T-helper 1 cell treated with Interleukin-12 subunit alpha and Interleukin-12 subunit beta and Interleukin-4 antibody, amounts not matched to agents 30 ng/mL and 1 ng/mL, for 36 hours (primary cell): ENCODE measurements at regions not wholly inside any gene's neighbourhood (a gene's known extent, or its start where the extent isn't known, plus 50 kb on each side); places are given as distances from the start of the nearest gene placed in this dataset.
"Not testable (repeated sequence)": the region's sequence is repeated elsewhere in the genome, so short reads cannot be mapped to it uniquely, and the experiment has no call there.

Source experiments
- intact Hi-C: fragments of 100-400 bp; cut with micrococcal nuclease; formaldehyde crosslinking; loops from one replicate; pipeline ENCODE4 v1.15.1; 2024

GRCh38 chr5:57768745-57769144, 286.1 kb upstream of the ACTBL2 start:
- intact Hi-C loops, result no loop called here

GRCh38 chr5:57764479-57765089, 282.0 kb upstream of the ACTBL2 start:
- intact Hi-C loops, result no loop called here

GRCh38 chr5:57761513-57761912, 278.9 kb upstream of the ACTBL2 start:
- intact Hi-C loops, result no loop called here

- intact Hi-C loops, result no loop called here
Observed at GRCh38 chr5:57754616-57755015, 272.0 kb upstream of the ACTBL2 start.

GRCh38 chr5:57753446-57753845, 270.8 kb upstream of the ACTBL2 start:
- intact Hi-C loops, result no loop called here

- intact Hi-C loops, result no loop called here
Observed at GRCh38 chr5:57751710-57752109, 269.1 kb upstream of the ACTBL2 start.

GRCh38 chr5:57750891-57751290, 268.3 kb upstream of the ACTBL2 start:
- intact Hi-C loops, result no loop called here

- intact Hi-C loops, result no loop called here
Observed at GRCh38 chr5:57750282-57750681, 267.7 kb upstream of the ACTBL2 start.

GRCh38 chr5:57749396-57749795, 266.8 kb upstream of the ACTBL2 start:
- intact Hi-C loops, result no loop called here

- intact Hi-C loops, result no loop called here
Observed at GRCh38 chr5:57745700-57746651, 263.4 kb upstream of the ACTBL2 start.

- intact Hi-C loops, result no loop called here
Observed at GRCh38 chr5:57745029-57745428, 262.4 kb upstream of the ACTBL2 start.

- intact Hi-C loops, result no loop called here
Observed at GRCh38 chr5:57741336-57741735, 258.7 kb upstream of the ACTBL2 start.

- intact Hi-C loops, result no loop called here
Observed at GRCh38 chr5:57738787-57739186, 256.2 kb upstream of the ACTBL2 start.

- intact Hi-C loops, result no loop called here
Observed at GRCh38 chr5:57738301-57738700, 255.7 kb upstream of the ACTBL2 start.

- intact Hi-C loops, result no loop called here
Observed at GRCh38 chr5:57736716-57737115, 254.1 kb upstream of the ACTBL2 start.

GRCh38 chr5:57735279-57736153, 252.9 kb upstream of the ACTBL2 start:
- intact Hi-C loops, result not testable (repeated sequence)

- intact Hi-C loops, result no loop called here
Observed at GRCh38 chr5:57734296-57734695, 251.7 kb upstream of the ACTBL2 start.

GRCh38 chr5:57727591-57727990, 245.0 kb upstream of the ACTBL2 start:
- intact Hi-C loops, result no loop called here

GRCh38 chr5:57725658-57726504, 243.3 kb upstream of the ACTBL2 start:
- intact Hi-C loops, result no loop called here

GRCh38 chr5:57724836-57725235, 242.2 kb upstream of the ACTBL2 start:
- intact Hi-C loops, result no loop called here

- intact Hi-C loops, result no loop called here
Observed at GRCh38 chr5:57721226-57721625, 238.6 kb upstream of the ACTBL2 start.
